PFSK-1 (cell line): ENCODE measurements at regions not wholly inside any gene's neighbourhood (a gene's known extent, or its start where the extent isn't known, plus 50 kb on each side); places are given as distances from the start of the nearest gene placed in this dataset.

Experiments used
- FOXP2 ChIP-seq: optimal IDR thresholded peaks from 2 replicates; pipeline ENCODE3; 2011; ENCODE audit warnings: borderline replicate concordance, control low read depth, inconsistent platforms; ENCODE audit not compliant: insufficient read depth; ENCODE audit errors: extremely low read length, extremely low read depth
- POLR2AphosphoS5 ChIP-seq: IDR thresholded peaks from 2 replicates; pipeline ENCODE4 v1.6.1; 2012; ENCODE audit warnings: low read depth, mild to moderate bottlenecking, control low read depth, low read length, moderate library complexity
- REST ChIP-seq, 2 experiments: IDR thresholded peaks; 2 replicates each; pipeline versions ENCODE4 v1.6.1 to v1.8.0; 2011 to 2012; ENCODE audit warnings: low read depth in 2 of 2, low read length in 2 of 2, control low read depth in 1 of 2, inconsistent platforms in 1 of 2, mild to moderate bottlenecking in 1 of 2, moderate library complexity in 1 of 2; ENCODE audit not compliant: insufficient read depth in 1 of 2
- SIN3A ChIP-seq: IDR thresholded peaks from 2 replicates; pipeline ENCODE4 v1.6.1; 2012; ENCODE audit warnings: mild to moderate bottlenecking, low read length, moderate library complexity, borderline replicate concordance; ENCODE audit not compliant: insufficient read depth
- TAF1 ChIP-seq: IDR thresholded peaks from 2 replicates; pipeline ENCODE4 v1.6.1; 2012; ENCODE audit warnings: low read length, control low read depth, borderline replicate concordance; ENCODE audit not compliant: insufficient read depth

- no peak for TF ChIP-seq FOXP2
- TF ChIP-seq REST (IDR thresholded peaks at IDR 0.05; ENCODE audit: insufficient read depth in 1 of 2, low read depth in 2 of 2, low read length in 2 of 2): no peak
- TF ChIP-seq POLR2AphosphoS5: no peak
- no peak for TF ChIP-seq SIN3A
- TF ChIP-seq TAF1: no peak
These were observed 144.5 kb downstream of the PSAT1 start for GRCh38 chr9:78441396-78441795.

GRCh38 chr9:78441822-78442431 is 145.0 kb downstream of the PSAT1 start:
- no peak for TF ChIP-seq POLR2AphosphoS5
- no peak for TF ChIP-seq FOXP2
- TF ChIP-seq SIN3A: no peak
- TF ChIP-seq TAF1: no peak
- no peak for TF ChIP-seq REST (IDR thresholded peaks at IDR 0.05; ENCODE audit: insufficient read depth in 1 of 2, low read depth in 2 of 2, low read length in 2 of 2)

- no peak for TF ChIP-seq FOXP2
These were observed 147.0 kb downstream of the PSAT1 start for GRCh38 chr9:78443946-78444345.

GRCh38 chr9:78448960-78449673 is 152.2 kb downstream of the PSAT1 start:
- TF ChIP-seq TAF1: no peak
- no peak for TF ChIP-seq FOXP2
- TF ChIP-seq POLR2AphosphoS5: no peak
- TF ChIP-seq SIN3A: no peak
- no peak for TF ChIP-seq REST (IDR thresholded peaks at IDR 0.05; ENCODE audit: insufficient read depth in 1 of 2, low read depth in 2 of 2, low read length in 2 of 2)

- no peak for TF ChIP-seq POLR2AphosphoS5
These were observed 156.5 kb downstream of the PSAT1 start for GRCh38 chr9:78453450-78453849.

GRCh38 chr9:78462611-78463010 is 165.7 kb downstream of the PSAT1 start:
- no peak for TF ChIP-seq TAF1
- no peak for TF ChIP-seq POLR2AphosphoS5
- no peak for TF ChIP-seq SIN3A

GRCh38 chr9:78463750-78464149 is 166.8 kb downstream of the PSAT1 start:
- TF ChIP-seq TAF1 (no peak), REST (IDR thresholded peaks at IDR 0.05; ENCODE audit: insufficient read depth in 1 of 2, low read depth in 2 of 2, low read length in 2 of 2) (no peak), FOXP2 (no peak), POLR2AphosphoS5 (no peak), SIN3A (no peak)
